Gastroesophageal sphincter (tissue), 3 donors: ENCODE measurements at regions not wholly inside any gene's neighbourhood (a gene's known extent, or its start where the extent isn't known, plus 50 kb on each side); places are given as distances from the start of the nearest gene placed in this dataset.

Experiments
- CTCF ChIP-seq, 4 experiments: fragments of 200-600 bp in 2 of 4; fragments of 450-650 bp in 2 of 4; sonication (generic) in 1 of 4; IDR thresholded peaks; one replicate each; pipeline ENCODE4 v1.5.1; 2017 to 2019; ENCODE audit warnings: antibody characterized with exemption in 4 of 4, mild to moderate bottlenecking in 2 of 4, moderate library complexity in 2 of 4
- EP300 ChIP-seq: sonication (generic); formaldehyde crosslinking; IDR thresholded peaks from one replicate; pipeline ENCODE4 v1.6.1; 2017; ENCODE audit warnings: antibody characterized with exemption, mild to moderate bottlenecking
- POLR2A ChIP-seq, 2 donors: fragments of 450-650 bp; IDR thresholded peaks; one replicate each; pipeline ENCODE4 v1.6.1; 2017; ENCODE audit warnings: antibody characterized with exemption in 2 of 2, mild to moderate bottlenecking in 2 of 2, moderate library complexity in 1 of 2

- TF ChIP-seq CTCF (IDR thresholded peaks at IDR 0.05) (no peak), POLR2A (IDR thresholded peaks at IDR 0.05) (no peak), EP300 (no peak)
These were observed 192.3 kb downstream of the MELK start for GRCh38 chr9:36765077-36765390.
